Cardiac septum (tissue), 1 donor: ENCODE measurements at regions not wholly inside any gene's neighbourhood (a gene's known extent, or its start where the extent isn't known, plus 50 kb on each side); places are given as distances from the start of the nearest gene placed in this dataset.

Source experiments
- DNase-seq: peaks from one replicate; pipeline ENCODE4 v3.0.0-alpha.2; 2020; ENCODE audit warnings: low spot score
- intact Hi-C: fragments of 100-400 bp; cut with DNase I; formaldehyde crosslinking; loops from one replicate; pipeline ENCODE4 v1.14.0; 2022
- donor health status: DM: no; HTN: no; CAD: no.

- intact Hi-C loops = no loop called here
- DNase-seq = no peak
Measured at GRCh38 chr9:10946676-10947410, 334.0 kb upstream of the PTPRD start.

- DNase-seq = no peak
- intact Hi-C loops = no loop called here
Measured at GRCh38 chr9:10957878-10958277, 345.1 kb upstream of the PTPRD start.

GRCh38 chr9:10961883-10962282, 349.1 kb upstream of the PTPRD start:
- intact Hi-C loops = no loop called here
- DNase-seq = no peak

- intact Hi-C loops = no loop called here
- no peak for DNase-seq
Measured at GRCh38 chr9:10983251-10983650, 370.4 kb upstream of the PTPRD start.

- DNase-seq = no peak
- intact Hi-C loops = no loop called here
Measured at GRCh38 chr9:10999646-11000045, 386.8 kb upstream of the PTPRD start.

- intact Hi-C loops = no loop called here
- no peak for DNase-seq
Measured at GRCh38 chr9:11001546-11001945, 388.7 kb upstream of the PTPRD start.

- intact Hi-C loops = no loop called here
- no peak for DNase-seq
Measured at GRCh38 chr9:11002705-11003104, 389.9 kb upstream of the PTPRD start.

- intact Hi-C loops = no loop called here
Measured at GRCh38 chr9:11003836-11004235, 391.0 kb upstream of the PTPRD start.

GRCh38 chr9:11011696-11012095, 398.9 kb upstream of the PTPRD start:
- intact Hi-C loops = no loop called here

More at GRCh38 chr9:11003836-11004235, 391.0 kb upstream of the PTPRD start:
- no peak for DNase-seq

GRCh38 chr9:11016081-11016480, 403.3 kb upstream of the PTPRD start:
- no peak for DNase-seq

More at GRCh38 chr9:11011696-11012095, 398.9 kb upstream of the PTPRD start:
- DNase-seq = no peak

GRCh38 chr9:11023201-11023600, 410.4 kb upstream of the PTPRD start:
- no peak for DNase-seq
- intact Hi-C loops = no loop called here

More at GRCh38 chr9:11016081-11016480, 403.3 kb upstream of the PTPRD start:
- intact Hi-C loops = no loop called here

- intact Hi-C loops = no loop called here
- DNase-seq = no peak
Measured at GRCh38 chr9:11025775-11026174, 413.0 kb upstream of the PTPRD start.

GRCh38 chr9:11038366-11038765, 425.6 kb upstream of the PTPRD start:
- intact Hi-C loops = no loop called here
- DNase-seq = no peak

- DNase-seq = no peak
- intact Hi-C loops = no loop called here
Measured at GRCh38 chr9:11039006-11039405, 426.2 kb upstream of the PTPRD start.

- intact Hi-C loops = no loop called here
- no peak for DNase-seq
Measured at GRCh38 chr9:11045589-11045988, 432.8 kb upstream of the PTPRD start.

GRCh38 chr9:11063263-11063662, 450.5 kb upstream of the PTPRD start:
- intact Hi-C loops = no loop called here

GRCh38 chr9:11064909-11065308, 452.1 kb upstream of the PTPRD start:
- no peak for DNase-seq
- intact Hi-C loops = no loop called here

More at GRCh38 chr9:11063263-11063662, 450.5 kb upstream of the PTPRD start:
- DNase-seq = no peak

GRCh38 chr9:11072176-11072575, 459.4 kb upstream of the PTPRD start:
- DNase-seq = no peak
- intact Hi-C loops = no loop called here

- intact Hi-C loops = no loop called here
- no peak for DNase-seq
Measured at GRCh38 chr9:11086561-11086960, 473.8 kb upstream of the PTPRD start.

- intact Hi-C loops = no loop called here
- DNase-seq = no peak
Measured at GRCh38 chr9:11088821-11089374, 476.1 kb upstream of the PTPRD start.

GRCh38 chr9:11092974-11093373, 480.2 kb upstream of the PTPRD start:
- intact Hi-C loops = no loop called here
- no peak for DNase-seq
